ENCODE measurements at regions not wholly inside any gene's neighbourhood (a gene's known extent, or its start where the extent isn't known, plus 50 kb on each side); places are given as distances from the start of the nearest gene placed in this dataset.
A peak's percentile ranks its signal among the peaks of the same experiment; 100 is the strongest.

DNA sequence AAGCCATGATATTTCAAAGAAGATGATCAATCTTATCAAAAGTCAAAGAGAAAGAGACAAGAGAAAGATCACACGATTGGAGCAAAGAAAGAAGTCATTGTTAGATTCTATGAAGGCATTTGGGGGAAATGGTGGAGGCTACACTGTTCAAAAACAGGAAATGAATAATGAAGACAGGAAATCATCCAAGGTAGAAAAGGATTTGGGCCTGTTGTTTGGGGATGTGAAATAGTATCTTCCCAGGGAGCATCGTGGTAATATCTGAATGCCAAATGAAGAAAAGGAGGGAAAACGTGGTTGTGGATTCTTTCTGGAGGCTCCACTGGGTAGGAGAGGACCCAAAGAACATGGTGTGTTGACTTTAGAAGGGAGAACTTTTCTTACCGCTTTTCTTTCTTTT is 482.4 kb downstream of the NLGN4X start:
- Histone ChIP-seq H3K27me3 (no peaks in the 10 kb centered on the region), H3K36me3 (no peaks in the 10 kb centered on the region), H3K4me1 (no peaks in the 10 kb centered on the region), H3K4me3 (no peak overlapping the region), H3K27ac (no peak overlapping the region), H3K9me3 (peaks cover 0 to 21% (median 0%) of the 10 kb centered on the region in 11 donors)
- TF ChIP-seq, protein P1, sequence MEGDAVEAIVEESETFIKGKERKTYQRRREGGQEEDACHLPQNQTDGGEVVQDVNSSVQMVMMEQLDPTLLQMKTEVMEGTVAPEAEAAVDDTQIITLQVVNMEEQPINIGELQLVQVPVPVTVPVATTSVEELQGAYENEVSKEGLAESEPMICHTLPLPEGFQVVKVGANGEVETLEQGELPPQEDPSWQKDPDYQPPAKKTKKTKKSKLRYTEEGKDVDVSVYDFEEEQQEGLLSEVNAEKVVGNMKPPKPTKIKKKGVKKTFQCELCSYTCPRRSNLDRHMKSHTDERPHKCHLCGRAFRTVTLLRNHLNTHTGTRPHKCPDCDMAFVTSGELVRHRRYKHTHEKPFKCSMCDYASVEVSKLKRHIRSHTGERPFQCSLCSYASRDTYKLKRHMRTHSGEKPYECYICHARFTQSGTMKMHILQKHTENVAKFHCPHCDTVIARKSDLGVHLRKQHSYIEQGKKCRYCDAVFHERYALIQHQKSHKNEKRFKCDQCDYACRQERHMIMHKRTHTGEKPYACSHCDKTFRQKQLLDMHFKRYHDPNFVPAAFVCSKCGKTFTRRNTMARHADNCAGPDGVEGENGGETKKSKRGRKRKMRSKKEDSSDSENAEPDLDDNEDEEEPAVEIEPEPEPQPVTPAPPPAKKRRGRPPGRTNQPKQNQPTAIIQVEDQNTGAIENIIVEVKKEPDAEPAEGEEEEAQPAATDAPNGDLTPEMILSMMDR (IDR thresholded peaks at IDR 0.05): no peak
- ATAC-seq: no peak
- WGBS, 2 donors: 62 to 64% methylated on average over 4 of the region's 4 CpGs
- DNase-seq: no peak
- intact Hi-C loops (cut with DNase I): no loop called here

GRCh38 chrX:5733501-5733900 is 495.2 kb downstream of the NLGN4X start:
- intact Hi-C loops (cut with DNase I): no loop called here
- 68 to 95% methylated on average over 3 of the region's 3 CpGs for WGBS, 2 donors
- TF ChIP-seq, protein P1 (IDR thresholded peaks at IDR 0.05): no peak
- Histone ChIP-seq H3K9me3 (peaks cover 0 to 10% (median 0%) of the 10 kb centered on the region in 11 donors), H3K27ac (no peak overlapping the region), H3K4me3 (no peak overlapping the region), H3K27me3 (no peaks in the 10 kb centered on the region), H3K36me3 (no peaks in the 10 kb centered on the region), H3K4me1 (no peaks in the 10 kb centered on the region)
- ATAC-seq (no peak), DNase-seq (no peak)

DNA sequence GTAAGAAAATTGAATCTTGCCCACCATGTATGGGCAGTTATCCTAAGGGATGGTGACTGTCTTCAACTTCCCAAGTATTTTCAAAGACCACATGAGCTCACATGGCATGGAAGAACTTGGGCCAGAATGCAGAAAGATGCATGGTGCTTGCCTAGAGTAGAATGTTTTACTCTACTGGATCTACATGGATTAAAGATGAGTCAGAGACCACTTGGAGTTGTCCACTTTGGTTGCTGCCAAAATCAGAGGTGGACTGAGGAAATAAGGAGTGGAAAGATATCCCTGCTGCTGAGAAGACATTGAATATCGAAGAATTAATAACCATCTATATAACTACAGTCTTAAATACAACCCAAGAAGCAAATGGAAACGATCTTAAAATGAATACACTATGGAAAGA is 498.1 kb downstream of the NLGN4X start:
- Histone ChIP-seq H3K4me3 (no peak overlapping the region), H3K27ac (no peak overlapping the region), H3K4me1 (no peaks in the 10 kb centered on the region), H3K36me3 (no peaks in the 10 kb centered on the region), H3K27me3 (no peaks in the 10 kb centered on the region), H3K9me3 (peaks cover 0 to 10% (median 0%) of the 10 kb centered on the region in 11 donors)
- DNase-seq (no peak), ATAC-seq (no peak)
- TF ChIP-seq, protein P1 (IDR thresholded peaks at IDR 0.05): no peak
- intact Hi-C loops (cut with DNase I): no loop called here
- 61 to 69% methylated on average over 2 of the region's 2 CpGs for WGBS, 2 donors

DNA sequence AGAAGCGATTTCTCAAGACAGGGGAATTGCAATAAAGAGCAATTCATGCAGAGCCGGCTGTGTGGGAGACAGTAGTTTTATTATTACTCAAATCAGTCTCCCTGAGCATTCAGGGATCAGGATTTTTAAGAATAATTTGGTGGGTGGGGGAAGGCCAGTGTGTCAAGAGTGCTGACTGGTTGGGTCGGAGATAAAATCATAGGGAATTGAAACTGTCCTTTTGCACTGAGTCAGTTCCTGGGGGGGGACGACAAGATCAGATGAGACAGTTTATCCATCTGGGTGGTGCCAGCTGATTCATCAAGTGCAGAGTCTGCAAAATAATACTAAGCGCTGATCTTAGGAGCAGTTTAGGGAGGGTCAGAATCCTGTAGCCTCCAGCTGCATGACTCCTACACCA is 502.4 kb downstream of the NLGN4X start:
- 67 to 71% methylated on average over 5 of the region's 5 CpGs for WGBS, 2 donors
- Histone ChIP-seq H3K27me3 (no peaks in the 10 kb centered on the region), H3K9me3 (no peaks in the 10 kb centered on the region), H3K4me1 (no peaks in the 10 kb centered on the region), H3K36me3 (no peaks in the 10 kb centered on the region), H3K27ac (peak overlapping the region in 1 of 10 donors; percentile 48), H3K4me3 (no peak overlapping the region)
- TF ChIP-seq, protein P1 (IDR thresholded peaks at IDR 0.05): no peak
- intact Hi-C loops (cut with DNase I): no loop called here
- ATAC-seq: peak in 2 of 8 donors; percentile 29 to 45
- DNase-seq: peak in 1 of 2 donors; percentile 3
